Fibroblast of lung (primary cell): ENCODE measurements at regions not wholly inside any gene's neighbourhood (a gene's known extent, or its start where the extent isn't known, plus 50 kb on each side); places are given as distances from the start of the nearest gene placed in this dataset.

ENCODE experiments used
- EZH2 ChIP-seq: IDR thresholded peaks from 2 replicates; pipeline ENCODE4 v1.5.1; 2012; ENCODE audit warnings: low read length, control low read depth, mild to moderate bottlenecking; ENCODE audit errors: missing control alignments
- TF ChIP-seq, protein P1 (sequence below), 2 donors: IDR thresholded peaks in 1 of 2; conservative IDR thresholded peaks in 1 of 2; 1 replicate in 1 of 2; 2 replicates in 1 of 2; pipeline ENCODE4 v1.5.1; 2011 to 2012; ENCODE audit warnings: low read length in 2 of 2, control low read depth in 1 of 2, inconsistent platforms in 1 of 2, low read depth in 1 of 2, mild to moderate bottlenecking in 1 of 2

DNA sequence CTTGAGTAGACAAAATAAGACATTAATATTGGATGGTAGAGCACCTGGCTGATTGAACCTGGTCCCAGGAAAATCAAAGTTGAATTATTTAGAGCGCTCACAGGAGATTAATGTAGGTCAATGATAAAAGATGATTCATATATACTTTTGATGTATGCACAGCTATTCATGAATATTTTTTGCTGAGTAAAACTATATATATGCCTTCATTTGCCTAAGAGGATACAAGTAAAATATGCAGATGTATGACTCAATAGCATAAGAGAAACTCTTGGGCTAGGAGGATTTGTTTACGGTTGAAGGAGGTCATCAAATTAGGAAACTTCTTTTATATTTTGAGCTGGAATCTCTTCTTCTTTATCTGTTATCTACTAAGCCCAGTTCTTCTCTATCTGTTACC is 202.7 kb upstream of the HS3ST1 start:
- TF ChIP-seq, protein P1, sequence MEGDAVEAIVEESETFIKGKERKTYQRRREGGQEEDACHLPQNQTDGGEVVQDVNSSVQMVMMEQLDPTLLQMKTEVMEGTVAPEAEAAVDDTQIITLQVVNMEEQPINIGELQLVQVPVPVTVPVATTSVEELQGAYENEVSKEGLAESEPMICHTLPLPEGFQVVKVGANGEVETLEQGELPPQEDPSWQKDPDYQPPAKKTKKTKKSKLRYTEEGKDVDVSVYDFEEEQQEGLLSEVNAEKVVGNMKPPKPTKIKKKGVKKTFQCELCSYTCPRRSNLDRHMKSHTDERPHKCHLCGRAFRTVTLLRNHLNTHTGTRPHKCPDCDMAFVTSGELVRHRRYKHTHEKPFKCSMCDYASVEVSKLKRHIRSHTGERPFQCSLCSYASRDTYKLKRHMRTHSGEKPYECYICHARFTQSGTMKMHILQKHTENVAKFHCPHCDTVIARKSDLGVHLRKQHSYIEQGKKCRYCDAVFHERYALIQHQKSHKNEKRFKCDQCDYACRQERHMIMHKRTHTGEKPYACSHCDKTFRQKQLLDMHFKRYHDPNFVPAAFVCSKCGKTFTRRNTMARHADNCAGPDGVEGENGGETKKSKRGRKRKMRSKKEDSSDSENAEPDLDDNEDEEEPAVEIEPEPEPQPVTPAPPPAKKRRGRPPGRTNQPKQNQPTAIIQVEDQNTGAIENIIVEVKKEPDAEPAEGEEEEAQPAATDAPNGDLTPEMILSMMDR (conservative IDR thresholded peaks at IDR 0.05 in 1 of 2, IDR thresholded peaks at IDR 0.05 in 1 of 2; ENCODE audit: low read depth in 1 of 2, low read length in 2 of 2) = no peak
- no peak for TF ChIP-seq EZH2
